HG02852 (cell line): ENCODE measurements at regions not wholly inside any gene's neighbourhood (a gene's known extent, or its start where the extent isn't known, plus 50 kb on each side); places are given as distances from the start of the nearest gene placed in this dataset.

ENCODE experiments used
- ATAC-seq: cut with Tn5 transposase; IDR thresholded peaks from one replicate; pipeline ENCODE4 v1.9.1; 2021; ENCODE audit warnings: mild to moderate bottlenecking, moderate library complexity; ENCODE audit not compliant: unreplicated experiment

- no peak for ATAC-seq
These were observed 318.6 kb downstream of the ZSWIM6 start for GRCh38 chr5:61650661-61651060.

GRCh38 chr5:61651195-61651594 lies 319.1 kb downstream of the ZSWIM6 start:
- ATAC-seq, result no peak

GRCh38 chr5:61652916-61653315 lies 320.9 kb downstream of the ZSWIM6 start:
- ATAC-seq, result no peak

- ATAC-seq, result no peak
These were observed 321.9 kb downstream of the ZSWIM6 start for GRCh38 chr5:61653807-61654580.

GRCh38 chr5:61654876-61655275 lies 322.8 kb downstream of the ZSWIM6 start:
- ATAC-seq, result no peak

GRCh38 chr5:61657010-61657409 lies 325.0 kb downstream of the ZSWIM6 start:
- no peak for ATAC-seq

- no peak for ATAC-seq
These were observed 325.6 kb downstream of the ZSWIM6 start for GRCh38 chr5:61657686-61658085.

- peak; percentile 84 for ATAC-seq
These were observed 326.5 kb downstream of the ZSWIM6 start for GRCh38 chr5:61658592-61659008.

- ATAC-seq, result no peak
These were observed 327.2 kb downstream of the ZSWIM6 start for GRCh38 chr5:61659221-61659696.

GRCh38 chr5:61662670-61663069 lies 330.6 kb downstream of the ZSWIM6 start:
- no peak for ATAC-seq

- no peak for ATAC-seq
These were observed 334.1 kb downstream of the ZSWIM6 start for GRCh38 chr5:61666064-61666621.

- ATAC-seq, result no peak
These were observed 335.6 kb downstream of the ZSWIM6 start for GRCh38 chr5:61667525-61668218.

GRCh38 chr5:61669531-61669930 lies 337.5 kb downstream of the ZSWIM6 start:
- no peak for ATAC-seq

GRCh38 chr5:61670941-61671340 lies 338.9 kb downstream of the ZSWIM6 start:
- no peak for ATAC-seq

- ATAC-seq, result no peak
These were observed 341.1 kb downstream of the ZSWIM6 start for GRCh38 chr5:61673007-61673735.

GRCh38 chr5:61674378-61674777 lies 342.3 kb downstream of the ZSWIM6 start:
- ATAC-seq, result no peak

- ATAC-seq, result no peak
These were observed 343.1 kb downstream of the ZSWIM6 start for GRCh38 chr5:61675015-61675692.

- ATAC-seq, result no peak
These were observed 345.2 kb downstream of the ZSWIM6 start for GRCh38 chr5:61677220-61677619.

- ATAC-seq, result no peak
These were observed 346.9 kb downstream of the ZSWIM6 start for GRCh38 chr5:61678966-61679365.

GRCh38 chr5:61679562-61679961 lies 347.5 kb downstream of the ZSWIM6 start:
- no peak for ATAC-seq

- no peak for ATAC-seq
These were observed 348.2 kb downstream of the ZSWIM6 start for GRCh38 chr5:61680247-61680646.
